Upper lobe of left lung (tissue), 6 donors: ENCODE measurements at regions not wholly inside any gene's neighbourhood (a gene's known extent, or its start where the extent isn't known, plus 50 kb on each side); places are given as distances from the start of the nearest gene placed in this dataset.

Experiments used
- ATAC-seq, 2 donors: fragments of 200-7000 bp; cut with Tn5 transposase; one replicate each; pipeline ENCODE4 v1.9.1; 2022; ENCODE audit warnings: mild to moderate bottlenecking in 2 of 2, moderate library complexity in 2 of 2; ENCODE audit not compliant: low FRiP score in 2 of 2
- DNase-seq, 2 donors: peaks; one replicate each; pipeline ENCODE4 v3.0.0-alpha.2; 2019 to 2020
- H3K27ac ChIP-seq, 4 donors: fragments of 200-600 bp; sonication (generic); one replicate each; pipeline ENCODE4 v1.5.1; 2016 to 2019
- H3K27me3 ChIP-seq, 4 donors: fragments of 200-600 bp; sonication (generic); one replicate each; pipeline ENCODE4 v1.5.1; 2017 to 2019
- H3K36me3 ChIP-seq, 4 donors: fragments of 200-600 bp; sonication (generic); one replicate each; pipeline ENCODE4 v1.5.1; 2016 to 2019
- H3K4me1 ChIP-seq, 4 donors: fragments of 200-600 bp; sonication (generic); one replicate each; pipeline ENCODE4 v1.5.1; 2018 to 2019
- H3K4me3 ChIP-seq, 4 donors: fragments of 200-600 bp; sonication (generic); one replicate each; pipeline ENCODE4 v1.5.1; 2017 to 2019; ENCODE audit warnings: mild to moderate bottlenecking in 2 of 4, moderate library complexity in 1 of 4
- H3K9me3 ChIP-seq, 4 donors: fragments of 200-600 bp; sonication (generic); one replicate each; pipeline ENCODE4 v1.5.1; 2018 to 2019
- CTCF ChIP-seq, 6 experiments: fragments of 450-650 bp in 4 of 6; fragments of 200-600 bp in 2 of 6; sonication (generic) in 2 of 6; IDR thresholded peaks; one replicate each; pipeline ENCODE4 v1.5.1; 2016 to 2019; ENCODE audit warnings: antibody characterized with exemption in 6 of 6
- EP300 ChIP-seq, 4 donors: sonication (generic); formaldehyde crosslinking; IDR thresholded peaks; one replicate each; pipeline ENCODE4 v1.5.1; 2017; ENCODE audit warnings: antibody characterized with exemption in 4 of 4, control low read depth in 2 of 4
- POLR2A ChIP-seq, 4 donors: fragments of 450-650 bp; IDR thresholded peaks; one replicate each; pipeline ENCODE4 v1.5.1; 2016 to 2017; ENCODE audit warnings: antibody characterized with exemption in 4 of 4, mild to moderate bottlenecking in 2 of 4
- POLR2AphosphoS5 ChIP-seq, 2 donors: sonication (generic); formaldehyde crosslinking; IDR thresholded peaks; one replicate each; pipeline ENCODE4 v1.5.1; 2017; ENCODE audit warnings: antibody characterized with exemption in 2 of 2
- WGBS, 2 donors: methylation state at CpG; one replicate each; pipeline ENCODE4 v1.1.5; 2017 to 2018; 5-methylcytosine and 5-hydroxymethylcytosine counted together
- donor health status: DM: no; HTN: no; CAD: no; lungs with moderate emphysema.
- donor health status: DM: no; HTN: yes; CAD: no; lungs with severe emphysema.

GRCh38 chr7:79778786-79779770 lies 325.6 kb upstream of the MAGI2 start:
- Histone ChIP-seq H3K9me3 (no peaks in the 10 kb centered on the region), H3K4me1 (peaks cover 0 to 3% (median 0%) of the 10 kb centered on the region in 4 donors), H3K36me3 (no peaks in the 10 kb centered on the region), H3K27me3 (no peaks in the 10 kb centered on the region), H3K27ac (no peak overlapping the region), H3K4me3 (no peak overlapping the region)
- 65 to 76% methylated on average over 9 of the region's 9 CpGs for WGBS, 2 donors
- ATAC-seq: peak in 1 of 2 donors; percentile 40
- DNase-seq: no peak
- TF ChIP-seq EP300 (IDR thresholded peaks at IDR 0.05) (no peak), POLR2A (IDR thresholded peaks at IDR 0.05) (no peak), POLR2AphosphoS5 (IDR thresholded peaks at IDR 0.05) (no peak), CTCF (IDR thresholded peaks at IDR 0.05) (no peak)

GRCh38 chr7:79775911-79776310 lies 322.4 kb upstream of the MAGI2 start:
- DNase-seq: no peak
- H3K4me1 ChIP-seq: peaks cover 0 to 3% (median 0%) of the 10 kb centered on the region in 4 donors
- no peaks in the 10 kb centered on the region for H3K27me3 ChIP-seq
- no peak for ATAC-seq
- H3K27ac ChIP-seq: no peak overlapping the region
- no peak for TF ChIP-seq CTCF (IDR thresholded peaks at IDR 0.05)
- no peak for TF ChIP-seq EP300 (IDR thresholded peaks at IDR 0.05)
- no peak for TF ChIP-seq POLR2AphosphoS5 (IDR thresholded peaks at IDR 0.05)
- no peak for TF ChIP-seq POLR2A (IDR thresholded peaks at IDR 0.05)
- H3K36me3 ChIP-seq: no peaks in the 10 kb centered on the region
- no peaks in the 10 kb centered on the region for H3K9me3 ChIP-seq
- no peak overlapping the region for H3K4me3 ChIP-seq
- WGBS, 2 donors: 71 to 85% methylated on average over 3 of the region's 3 CpGs

- no peak overlapping the region for H3K27ac ChIP-seq
- DNase-seq (no peak), ATAC-seq (no peak)
- no peak overlapping the region for H3K4me3 ChIP-seq
- TF ChIP-seq CTCF (IDR thresholded peaks at IDR 0.05) (no peak), EP300 (IDR thresholded peaks at IDR 0.05) (no peak), POLR2AphosphoS5 (IDR thresholded peaks at IDR 0.05) (no peak), POLR2A (IDR thresholded peaks at IDR 0.05) (no peak)
- peaks cover 0 to 3% (median 0%) of the 10 kb centered on the region in 4 donors for H3K4me1 ChIP-seq
- no peaks in the 10 kb centered on the region for H3K9me3 ChIP-seq
- no peaks in the 10 kb centered on the region for H3K36me3 ChIP-seq
- no peaks in the 10 kb centered on the region for H3K27me3 ChIP-seq
These were observed 320.7 kb upstream of the MAGI2 start for GRCh38 chr7:79774150-79774549.

GRCh38 chr7:79770970-79771369 lies 317.5 kb upstream of the MAGI2 start:
- TF ChIP-seq POLR2AphosphoS5 (IDR thresholded peaks at IDR 0.05) (no peak), EP300 (IDR thresholded peaks at IDR 0.05) (no peak), CTCF (IDR thresholded peaks at IDR 0.05) (no peak), POLR2A (IDR thresholded peaks at IDR 0.05) (no peak)
- 37 to 86% methylated on average over 2 of the region's 2 CpGs for WGBS, 2 donors
- Histone ChIP-seq H3K27ac (no peak overlapping the region), H3K4me1 (no peaks in the 10 kb centered on the region), H3K27me3 (no peaks in the 10 kb centered on the region), H3K4me3 (no peak overlapping the region), H3K9me3 (no peaks in the 10 kb centered on the region), H3K36me3 (no peaks in the 10 kb centered on the region)
- ATAC-seq (no peak), DNase-seq (no peak)
